Fibroblast of the aortic adventitia (primary cell): ENCODE measurements at regions not wholly inside any gene's neighbourhood (a gene's known extent, or its start where the extent isn't known, plus 50 kb on each side); places are given as distances from the start of the nearest gene placed in this dataset.

ENCODE experiments used
- DNase-seq: peaks from one replicate; pipeline ENCODE4 v3.0.0-alpha.2; 2010; ENCODE audit warnings: low read depth
- H3K4me3 ChIP-seq: 2 replicates; pipeline ENCODE4 v1.5.1; 2011; ENCODE audit warnings: low read depth, mild to moderate bottlenecking, control low read depth, low read length, moderate library complexity
- CTCF ChIP-seq: IDR thresholded peaks from 2 replicates; pipeline ENCODE4 v1.5.1; 2011; ENCODE audit warnings: mild to moderate bottlenecking, low read length, control low read depth, inconsistent platforms; ENCODE audit not compliant: insufficient read depth

GRCh38 chr21:35885942-35886541, 174.3 kb downstream of the SETD4 start:
- no peak for DNase-seq
- TF ChIP-seq CTCF, result no peak
- H3K4me3 ChIP-seq, result no peak overlapping the region

GRCh38 chr21:35882791-35883240, 177.5 kb downstream of the SETD4 start:
- no peak for DNase-seq
- no peak overlapping the region for H3K4me3 ChIP-seq
- no peak for TF ChIP-seq CTCF

- DNase-seq, result no peak
- no peak for TF ChIP-seq CTCF
- H3K4me3 ChIP-seq, result no peak overlapping the region
These were observed 186.9 kb downstream of the SETD4 start for GRCh38 chr21:35873441-35873840.

- no peak overlapping the region for H3K4me3 ChIP-seq
- no peak for DNase-seq
- TF ChIP-seq CTCF, result no peak
These were observed 188.4 kb downstream of the SETD4 start for GRCh38 chr21:35871906-35872305.

GRCh38 chr21:35868869-35869223, 191.5 kb downstream of the SETD4 start:
- no peak for TF ChIP-seq CTCF

GRCh38 chr21:35868005-35868868, 192.1 kb downstream of the SETD4 start:
- DNase-seq, result no peak
- no peak for TF ChIP-seq CTCF
- H3K4me3 ChIP-seq, result no peak overlapping the region

More at GRCh38 chr21:35868869-35869223, 191.5 kb downstream of the SETD4 start:
- H3K4me3 ChIP-seq, result no peak overlapping the region
- no peak for DNase-seq
